SU-DHL-6 (cell line): ENCODE measurements at regions not wholly inside any gene's neighbourhood (a gene's known extent, or its start where the extent isn't known, plus 50 kb on each side); places are given as distances from the start of the nearest gene placed in this dataset.

Source experiments
- H2AFZ ChIP-seq: fragments of 200-600 bp; sonication (generic); 2 replicates; pipeline ENCODE4 v1.6.1; 2014; ENCODE audit warnings: low read depth, mild to moderate bottlenecking, moderate library complexity, mixed read lengths, antibody characterized with exemption, low read length; ENCODE audit not compliant: severe bottlenecking
- H3F3A ChIP-seq: fragments of 200-600 bp; shearing (Covaris generic); 2 replicates; pipeline ENCODE4 v1.6.0; 2016; ENCODE audit warnings: antibody characterized with exemption, mild to moderate bottlenecking; ENCODE audit not compliant: insufficient read depth
- H3K27ac ChIP-seq: fragments of 200-600 bp; sonication (generic); 2 replicates; pipeline ENCODE4 v1.5.1; 2016; ENCODE audit warnings: low read depth, mild to moderate bottlenecking, low read length, moderate library complexity, mixed read lengths
- H3K27me3 ChIP-seq: fragments of 200-600 bp; sonication (generic), shearing (Covaris generic); 2 replicates; pipeline ENCODE4 v1.6.0; 2014; ENCODE audit warnings: mild to moderate bottlenecking, low read length
- H3K36me3 ChIP-seq: fragments of 200-600 bp; sonication (generic); 2 replicates; pipeline ENCODE4 v1.6.1; 2014; ENCODE audit warnings: mild to moderate bottlenecking, low read length, mixed read lengths
- H3K4me2 ChIP-seq: fragments of 300-600, 200-600 bp; shearing (Covaris generic), sonication (generic); 2 replicates; pipeline ENCODE4 v1.6.0; 2014; ENCODE audit warnings: low read length, low read depth, mild to moderate bottlenecking; ENCODE audit not compliant: poor library complexity, severe bottlenecking
- H3K4me3 ChIP-seq: fragments of 200-600 bp; sonication (generic); 2 replicates; pipeline ENCODE4 v1.5.1; 2014; ENCODE audit warnings: antibody characterized with exemption, low read length, mild to moderate bottlenecking, mixed read lengths; ENCODE audit not compliant: insufficient read depth, poor library complexity, severe bottlenecking
- H3K79me2 ChIP-seq: fragments of 200-600 bp; sonication (generic); 2 replicates; pipeline ENCODE4 v1.6.1; 2014; ENCODE audit warnings: mild to moderate bottlenecking, low read length, moderate library complexity; ENCODE audit not compliant: insufficient read depth
- H3K9ac ChIP-seq: fragments of 200-600 bp; sonication (generic); 2 replicates; pipeline ENCODE4 v1.7.0; 2014; ENCODE audit warnings: mild to moderate bottlenecking, low read length
- H3K9me2 ChIP-seq: fragments of 200-600 bp; sonication (generic); replicated peaks from 2 replicates; pipeline ENCODE4 v1.6.1; 2014; ENCODE audit warnings: low read length; ENCODE audit not compliant: insufficient read depth
- H3K9me3 ChIP-seq: fragments of 200-600 bp; sonication (generic); 2 replicates; pipeline ENCODE4 v1.6.1; 2014; ENCODE audit warnings: low read length, mixed read lengths; ENCODE audit not compliant: insufficient read depth
- H4K20me1 ChIP-seq: fragments of 200-600 bp; sonication (generic); 2 replicates; pipeline ENCODE4 v1.6.1; 2014; ENCODE audit warnings: low read depth, mild to moderate bottlenecking, antibody characterized with exemption, low read length, moderate library complexity, mixed read lengths
- CTCF ChIP-seq: fragments of 200-600 bp; sonication (generic); IDR thresholded peaks from one replicate; pipeline ENCODE4 v1.5.1; 2017; ENCODE audit warnings: antibody characterized with exemption, mild to moderate bottlenecking, low read length, moderate library complexity; ENCODE audit not compliant: insufficient read depth, poor library complexity, severe bottlenecking
- EZH2phosphoT487 ChIP-seq: fragments of 200-600 bp; sonication (generic), shearing (Covaris generic); conservative IDR thresholded peaks from 2 replicates; pipeline ENCODE4 v1.6.1; 2018; ENCODE audit warnings: mild to moderate bottlenecking, antibody characterized with exemption, low read length, moderate library complexity, mixed read lengths

GRCh38 chr4:180564448-180564847 is 1678.8 kb upstream of the TENM3 start:
- Histone ChIP-seq H3F3A (no peaks in the 10 kb centered on the region), H3K9me2 (no peaks in the 10 kb centered on the region), H3K9me3 (no peaks in the 10 kb centered on the region), H3K36me3 (no peaks in the 10 kb centered on the region), H4K20me1 (no peaks in the 10 kb centered on the region), H3K4me3 (no peak overlapping the region), H3K27me3 (no peaks in the 10 kb centered on the region), H3K4me2 (no peak overlapping the region), H3K27ac (no peak overlapping the region), H2AFZ (no peak overlapping the region), H3K9ac (no peak overlapping the region), H3K79me2 (no peaks in the 10 kb centered on the region)
- TF ChIP-seq CTCF: no peak
- no peak for TF ChIP-seq EZH2phosphoT487

- Histone ChIP-seq H3K4me3 (no peak overlapping the region), H3K36me3 (no peaks in the 10 kb centered on the region), H3K4me2 (no peak overlapping the region), H3K9me3 (no peaks in the 10 kb centered on the region), H3K27me3 (no peaks in the 10 kb centered on the region), H4K20me1 (no peaks in the 10 kb centered on the region), H3K9ac (no peak overlapping the region), H3K9me2 (no peaks in the 10 kb centered on the region), H3K79me2 (no peaks in the 10 kb centered on the region), H3F3A (no peaks in the 10 kb centered on the region), H2AFZ (no peak overlapping the region), H3K27ac (no peak overlapping the region)
- TF ChIP-seq CTCF (no peak), EZH2phosphoT487 (no peak)
Observed at GRCh38 chr4:180565856-180566431, 1677.3 kb upstream of the TENM3 start.

GRCh38 chr4:180566492-180566891 is 1676.7 kb upstream of the TENM3 start:
- Histone ChIP-seq H4K20me1 (no peaks in the 10 kb centered on the region), H3K9ac (no peak overlapping the region), H3K4me3 (no peak overlapping the region), H3K27me3 (no peaks in the 10 kb centered on the region), H3K9me3 (no peaks in the 10 kb centered on the region), H3F3A (no peaks in the 10 kb centered on the region), H3K4me2 (no peak overlapping the region), H3K36me3 (no peaks in the 10 kb centered on the region), H3K79me2 (no peaks in the 10 kb centered on the region), H2AFZ (no peak overlapping the region), H3K27ac (no peak overlapping the region), H3K9me2 (no peaks in the 10 kb centered on the region)
- TF ChIP-seq EZH2phosphoT487 (no peak), CTCF (no peak)
